Ovary (tissue), 3 donors: ENCODE measurements at regions not wholly inside any gene's neighbourhood (a gene's known extent, or its start where the extent isn't known, plus 50 kb on each side); places are given as distances from the start of the nearest gene placed in this dataset.

Source experiments
- POLR2A ChIP-seq: fragments of 450-650 bp; IDR thresholded peaks from one replicate; pipeline ENCODE4 v1.6.1; 2017; ENCODE audit warnings: antibody characterized with exemption, mild to moderate bottlenecking, moderate library complexity
- TF ChIP-seq, protein P1 (sequence below), 3 donors: fragments of 450-650 bp in 2 of 3; fragments of 200-600 bp in 1 of 3; IDR thresholded peaks; one replicate each; pipeline versions ENCODE4 v1.5.1 to v1.8.0; 2016 to 2022; ENCODE audit warnings: antibody characterized with exemption in 3 of 3, mild to moderate bottlenecking in 1 of 3
- donor health status: DM: no; HTN: no; CAD: no.

DNA sequence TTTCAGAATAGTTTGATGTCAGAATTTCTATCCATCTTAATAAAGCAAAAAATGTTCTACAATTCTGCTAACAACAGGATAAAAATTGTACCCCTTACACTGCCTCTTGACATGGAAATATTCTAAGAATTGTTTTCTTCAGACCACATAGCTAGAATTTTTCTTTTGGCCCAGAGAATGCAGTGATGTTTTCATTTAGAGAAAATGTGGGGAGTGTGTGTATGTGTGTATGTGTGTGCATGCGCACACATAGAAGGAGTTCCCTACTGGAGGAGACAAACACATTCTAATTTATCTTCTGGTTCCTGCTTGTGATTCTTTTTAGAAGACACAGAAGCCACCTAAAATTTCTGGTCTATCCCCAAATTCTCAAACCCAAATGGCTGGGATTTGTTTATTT is 1145.7 kb downstream of the VRK1 start:
- no peak for TF ChIP-seq POLR2A
- TF ChIP-seq, protein P1, sequence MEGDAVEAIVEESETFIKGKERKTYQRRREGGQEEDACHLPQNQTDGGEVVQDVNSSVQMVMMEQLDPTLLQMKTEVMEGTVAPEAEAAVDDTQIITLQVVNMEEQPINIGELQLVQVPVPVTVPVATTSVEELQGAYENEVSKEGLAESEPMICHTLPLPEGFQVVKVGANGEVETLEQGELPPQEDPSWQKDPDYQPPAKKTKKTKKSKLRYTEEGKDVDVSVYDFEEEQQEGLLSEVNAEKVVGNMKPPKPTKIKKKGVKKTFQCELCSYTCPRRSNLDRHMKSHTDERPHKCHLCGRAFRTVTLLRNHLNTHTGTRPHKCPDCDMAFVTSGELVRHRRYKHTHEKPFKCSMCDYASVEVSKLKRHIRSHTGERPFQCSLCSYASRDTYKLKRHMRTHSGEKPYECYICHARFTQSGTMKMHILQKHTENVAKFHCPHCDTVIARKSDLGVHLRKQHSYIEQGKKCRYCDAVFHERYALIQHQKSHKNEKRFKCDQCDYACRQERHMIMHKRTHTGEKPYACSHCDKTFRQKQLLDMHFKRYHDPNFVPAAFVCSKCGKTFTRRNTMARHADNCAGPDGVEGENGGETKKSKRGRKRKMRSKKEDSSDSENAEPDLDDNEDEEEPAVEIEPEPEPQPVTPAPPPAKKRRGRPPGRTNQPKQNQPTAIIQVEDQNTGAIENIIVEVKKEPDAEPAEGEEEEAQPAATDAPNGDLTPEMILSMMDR (IDR thresholded peaks at IDR 0.05), result no peak
